Hematopoietic multipotent progenitor cell treated with erythropoietin and hydrocortisone succinate and interleukin-3 and kit ligand, for 15 days (in vitro differentiated cells): ENCODE measurements at regions not wholly inside any gene's neighbourhood (a gene's known extent, or its start where the extent isn't known, plus 50 kb on each side); places are given as distances from the start of the nearest gene placed in this dataset.

Source experiments
- DNase-seq: peaks from one replicate; pipeline ENCODE4 v3.0.0-alpha.2; 2015; ENCODE audit warnings: low spot score

DNA sequence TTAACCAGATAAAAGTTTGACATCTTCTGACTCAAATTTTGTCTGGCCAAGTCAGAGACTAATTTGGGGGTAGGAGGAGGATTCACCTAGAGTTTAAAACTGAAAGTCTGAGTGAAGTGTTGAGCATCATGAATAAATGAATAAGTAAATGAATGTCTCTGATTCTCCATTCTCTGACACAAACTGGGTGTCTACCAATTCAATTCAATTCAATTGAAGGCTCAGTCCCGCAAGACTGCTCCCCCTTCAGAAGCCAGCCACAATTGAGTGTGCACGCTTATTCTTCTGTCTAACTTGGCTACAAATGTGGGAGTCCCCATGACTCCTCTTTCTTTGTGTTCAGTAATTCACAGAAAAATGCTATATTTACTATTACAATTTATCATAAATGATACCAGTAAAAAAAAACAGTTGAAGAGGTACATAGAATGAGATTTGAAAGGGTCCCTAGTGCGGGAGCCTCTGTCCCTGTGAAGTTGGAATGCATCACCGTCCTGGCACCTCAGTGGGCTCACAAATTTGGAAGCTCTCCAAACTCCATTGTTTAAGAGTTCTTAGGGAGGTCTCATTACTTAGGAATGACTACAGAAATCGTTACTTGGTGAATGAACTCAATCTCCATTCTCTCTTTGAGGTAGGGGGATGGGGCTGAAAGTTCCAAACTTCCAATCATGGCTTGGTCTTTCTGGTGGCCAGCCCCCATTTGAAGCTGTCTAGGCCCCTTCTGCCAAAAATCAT is 243.7 kb upstream of the PHYHIPL start:
- DNase-seq, result no peak

DNA sequence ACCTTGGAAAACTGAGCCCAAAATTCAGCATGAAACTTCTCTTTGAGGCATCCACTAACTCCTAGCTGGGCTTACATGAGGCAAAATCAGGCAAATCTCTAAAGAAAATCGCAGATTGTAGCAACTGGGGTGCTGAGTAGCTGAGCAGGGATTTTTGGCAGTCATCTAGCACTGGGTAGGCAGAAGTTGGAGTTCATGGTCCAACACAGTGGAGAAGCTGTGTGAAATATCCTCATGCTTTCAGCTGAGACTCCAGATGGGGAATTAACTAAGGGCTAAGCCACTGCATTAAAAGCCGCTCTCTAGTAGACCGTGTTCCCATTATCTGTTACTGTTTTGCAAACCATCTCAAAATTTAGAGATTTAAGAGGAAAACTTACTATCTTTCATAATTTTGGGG is 240.1 kb upstream of the PHYHIPL start:
- no peak for DNase-seq

DNA sequence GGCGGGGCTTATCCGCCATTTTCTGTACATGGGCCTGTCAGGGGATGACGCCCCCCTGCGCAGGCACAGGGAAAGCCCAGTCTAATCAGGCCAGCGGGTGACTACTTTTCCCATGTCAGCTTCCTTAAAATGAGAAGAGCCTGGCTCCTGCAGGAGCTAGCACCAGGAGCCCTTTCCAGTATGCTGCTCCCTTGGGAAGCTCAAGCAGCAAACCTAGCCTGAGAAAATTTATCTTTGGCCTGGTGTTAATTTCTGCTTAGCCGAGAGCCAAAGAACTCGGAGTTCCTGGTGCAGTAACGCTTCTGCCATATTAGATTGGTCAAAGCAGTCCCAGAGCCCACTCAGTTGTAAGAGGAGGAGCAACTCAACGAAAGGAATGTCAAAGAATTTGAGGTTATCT is 239.0 kb upstream of the PHYHIPL start:
- no peak for DNase-seq

DNA sequence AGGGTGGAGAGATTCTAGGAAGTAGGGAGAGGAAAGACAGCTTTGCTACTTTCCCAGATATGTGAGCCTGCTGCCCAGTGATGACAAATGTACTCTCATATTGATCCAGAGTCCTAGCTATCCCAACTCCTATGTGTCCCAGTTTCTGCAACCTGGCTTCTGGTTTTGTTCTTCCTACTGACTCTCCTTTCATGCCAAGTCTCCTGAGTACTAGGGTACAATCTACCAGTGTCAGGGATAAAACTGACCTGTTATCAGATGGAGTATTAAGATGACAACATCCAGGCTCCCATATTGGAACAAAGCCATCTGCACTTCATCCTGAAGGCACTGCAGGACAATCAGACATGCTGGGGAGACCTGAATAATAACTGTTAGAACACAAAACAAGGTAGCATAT is 233.7 kb upstream of the PHYHIPL start:
- no peak for DNase-seq

DNA sequence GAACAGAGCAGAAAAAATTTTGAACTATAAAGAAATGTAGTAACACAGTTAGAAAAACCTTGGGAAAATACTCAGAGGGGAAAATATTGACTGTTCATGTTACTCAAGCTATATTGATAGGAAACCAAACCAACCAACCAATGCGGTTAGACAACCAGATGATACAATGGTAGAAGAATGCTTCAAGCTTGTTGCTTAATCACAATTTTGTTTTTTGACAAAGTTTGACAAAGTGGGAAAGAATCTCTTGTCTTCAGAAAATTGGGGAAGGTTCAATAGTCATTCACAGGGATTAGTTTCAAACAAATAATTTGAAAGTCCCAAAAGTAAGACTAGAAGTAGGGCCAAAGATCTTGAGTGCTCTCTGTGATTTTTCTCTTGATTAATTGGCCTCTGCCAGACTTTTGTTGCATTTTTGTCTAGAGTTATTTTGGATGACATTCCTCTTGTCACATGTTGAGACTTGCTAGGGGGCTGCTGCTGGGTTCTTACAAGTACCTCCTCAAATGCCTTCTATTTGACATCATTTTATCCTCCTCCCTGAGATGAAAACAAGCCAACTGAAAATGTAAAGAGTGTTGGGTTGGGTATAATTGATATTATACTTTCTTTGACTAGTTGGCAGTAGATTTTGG is 233.1 kb upstream of the PHYHIPL start:
- no peak for DNase-seq

DNA sequence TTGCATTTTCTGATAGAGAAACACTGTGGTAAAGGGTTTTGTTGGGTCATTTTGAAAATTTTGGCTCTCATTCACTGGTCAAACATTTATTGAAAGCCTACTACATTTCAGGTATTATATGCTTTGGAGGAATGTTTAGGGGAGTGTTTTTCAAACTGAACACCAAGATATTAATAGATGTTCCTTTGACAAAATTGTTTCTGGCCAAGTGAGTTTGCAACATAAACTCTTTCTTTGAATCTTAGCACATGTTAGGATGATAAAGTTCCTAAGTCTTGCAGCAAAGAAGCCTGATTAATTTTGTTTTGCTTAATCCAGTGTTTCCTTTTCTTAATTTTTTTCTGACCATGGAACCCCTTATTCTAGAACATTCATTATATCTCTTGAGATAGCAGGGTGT is 232.5 kb upstream of the PHYHIPL start:
- no peak for DNase-seq

DNA sequence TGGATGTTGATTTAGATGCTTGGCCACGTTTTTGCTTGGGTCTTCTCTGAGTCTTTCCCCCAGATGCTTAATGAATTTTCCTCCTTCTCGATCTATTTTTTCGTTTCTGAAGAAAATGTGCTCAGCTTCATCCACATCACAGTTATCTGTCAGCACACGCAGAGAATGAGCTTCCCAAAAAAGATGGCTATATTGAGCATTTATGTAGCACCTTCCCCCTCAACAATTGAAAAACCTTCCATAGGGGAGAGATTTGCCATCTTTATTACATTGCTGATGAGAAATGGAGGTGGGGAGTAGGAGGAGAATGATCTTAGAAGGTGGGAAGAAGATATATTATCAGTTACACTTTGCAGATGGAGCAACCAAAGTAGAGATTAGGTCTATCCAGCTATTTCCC is 228.1 kb upstream of the PHYHIPL start:
- DNase-seq, result no peak

DNA sequence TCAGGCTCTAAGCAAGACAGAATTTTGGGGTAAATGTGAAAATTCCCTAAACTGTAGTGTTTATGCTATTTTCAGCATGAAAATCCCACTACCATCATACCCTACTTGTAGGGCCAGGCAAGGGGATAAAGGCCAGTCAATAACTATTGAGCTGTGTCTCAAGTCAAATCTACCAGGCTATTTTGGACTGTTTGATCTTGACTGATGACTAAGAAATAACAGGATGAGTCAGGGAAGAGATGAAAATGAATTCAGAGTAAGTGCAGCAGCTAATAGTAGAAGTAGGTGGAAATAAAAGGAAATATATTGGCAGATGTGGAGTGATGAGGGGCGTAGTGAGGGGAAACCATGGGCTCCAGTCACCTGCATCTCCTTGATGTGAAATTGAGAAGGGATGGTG is 225.8 kb upstream of the PHYHIPL start:
- no peak for DNase-seq

DNA sequence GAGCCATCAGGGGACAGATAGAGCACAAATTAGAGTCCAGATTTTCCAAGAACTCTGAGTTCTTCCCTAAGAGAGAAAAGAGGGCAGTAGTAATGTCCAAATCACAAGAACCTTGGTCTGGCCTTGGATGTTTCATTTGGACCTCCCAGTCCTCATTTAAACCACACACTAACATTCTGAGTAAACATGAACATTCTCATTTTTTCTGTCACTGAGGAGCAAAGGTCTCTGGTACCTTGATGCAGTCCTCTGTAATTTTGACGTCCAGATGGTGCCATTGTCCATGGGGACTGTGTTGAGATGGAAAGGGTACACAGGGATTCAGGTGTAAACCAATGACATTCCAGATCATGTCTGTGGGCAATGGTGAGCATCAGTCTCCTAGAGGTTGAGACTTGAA is 225.4 kb upstream of the PHYHIPL start:
- no peak for DNase-seq

DNA sequence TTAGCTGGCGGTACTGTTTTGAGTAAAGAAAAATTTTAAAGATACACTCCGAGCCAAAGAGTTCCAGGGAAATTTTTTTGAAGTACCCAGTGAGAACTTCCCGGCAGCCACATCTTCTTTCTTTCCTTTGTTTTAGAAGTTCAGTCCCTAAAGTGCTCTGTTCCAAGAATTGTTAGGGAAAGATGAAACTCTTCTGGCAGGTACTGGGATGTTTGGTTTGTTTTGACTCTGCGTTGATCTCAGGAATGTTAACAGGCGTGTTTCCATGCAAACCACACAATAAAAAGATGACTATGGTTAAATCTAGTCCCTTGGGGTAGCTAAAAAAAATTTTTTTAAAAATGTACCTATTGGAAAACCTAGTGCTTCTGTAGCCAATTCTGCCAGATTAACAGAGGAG is 224.7 kb upstream of the PHYHIPL start:
- no peak for DNase-seq

DNA sequence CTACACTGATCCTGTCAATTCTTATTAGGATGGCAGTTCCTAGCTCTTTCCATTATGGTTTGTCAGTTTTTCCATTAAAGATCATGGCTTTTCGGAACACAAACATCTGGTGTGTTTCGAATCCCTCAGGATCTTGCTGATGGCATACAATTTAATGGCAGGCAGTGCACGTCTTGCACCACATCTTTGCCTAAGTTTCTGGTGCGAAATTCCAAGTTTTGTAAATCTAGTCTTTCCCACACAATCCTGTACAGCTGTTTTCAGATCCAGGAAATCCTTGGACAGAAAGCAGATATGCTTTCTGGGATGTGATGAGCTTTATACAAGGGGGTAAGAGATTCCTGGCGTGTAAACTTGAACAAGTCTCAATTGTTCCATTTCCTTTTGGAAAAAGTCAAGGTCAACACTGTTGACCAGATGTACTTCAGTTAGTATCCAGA is 224.3 kb upstream of the PHYHIPL start:
- no peak for DNase-seq

DNA sequence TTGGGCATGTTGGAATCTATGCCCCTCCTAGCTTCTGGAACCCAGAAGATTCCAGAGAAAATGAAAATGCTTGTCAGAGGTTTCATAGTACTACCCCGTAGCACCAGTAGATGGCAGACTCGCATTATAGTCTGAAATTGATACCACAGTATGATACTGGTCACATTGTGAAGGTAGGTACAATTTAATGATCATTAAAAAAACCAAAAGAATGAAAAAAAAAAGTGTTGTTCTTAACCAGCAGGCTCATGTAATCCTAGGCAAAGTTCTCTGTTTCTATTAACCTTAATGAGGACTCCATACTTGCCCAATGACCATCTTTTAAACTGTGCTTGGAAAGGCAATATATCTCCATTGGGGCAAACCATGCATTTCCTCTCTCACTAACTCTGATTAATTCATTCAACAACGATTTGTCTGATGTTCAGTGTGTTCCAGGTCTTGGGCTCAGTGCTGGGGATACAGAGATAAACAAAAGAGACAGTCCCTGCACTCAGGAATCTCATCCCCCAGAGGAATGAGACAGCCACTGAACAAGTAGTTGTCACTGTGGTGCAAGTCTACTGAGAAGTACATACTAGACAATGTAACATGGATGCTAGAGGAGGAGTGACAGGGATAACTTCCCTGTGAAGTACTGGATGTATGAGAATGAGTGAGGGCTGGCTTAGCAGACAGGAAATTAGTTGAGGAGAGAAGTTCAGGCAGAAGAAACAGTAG is 223.5 kb upstream of the PHYHIPL start:
- DNase-seq, result peak; percentile 3

DNA sequence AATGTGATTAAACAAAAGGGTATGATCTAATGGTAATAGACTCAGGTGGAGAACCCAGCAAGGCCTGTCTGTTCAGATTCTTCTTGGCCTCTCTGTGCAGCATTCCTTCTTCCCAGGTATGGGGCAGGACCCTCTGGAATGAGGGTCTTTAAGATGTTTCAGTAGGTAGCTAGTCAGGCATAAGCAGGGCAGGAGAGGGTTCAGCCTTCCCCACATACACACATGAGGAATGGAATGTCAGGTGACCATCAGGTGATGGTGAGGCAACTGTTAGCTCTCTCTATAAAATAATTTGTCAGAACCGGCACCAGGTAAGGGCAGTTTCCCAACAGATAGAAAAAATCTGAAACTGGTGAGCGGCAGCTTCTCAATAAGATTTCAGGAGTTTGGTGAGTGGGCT is 222.3 kb upstream of the PHYHIPL start:
- no peak for DNase-seq

DNA sequence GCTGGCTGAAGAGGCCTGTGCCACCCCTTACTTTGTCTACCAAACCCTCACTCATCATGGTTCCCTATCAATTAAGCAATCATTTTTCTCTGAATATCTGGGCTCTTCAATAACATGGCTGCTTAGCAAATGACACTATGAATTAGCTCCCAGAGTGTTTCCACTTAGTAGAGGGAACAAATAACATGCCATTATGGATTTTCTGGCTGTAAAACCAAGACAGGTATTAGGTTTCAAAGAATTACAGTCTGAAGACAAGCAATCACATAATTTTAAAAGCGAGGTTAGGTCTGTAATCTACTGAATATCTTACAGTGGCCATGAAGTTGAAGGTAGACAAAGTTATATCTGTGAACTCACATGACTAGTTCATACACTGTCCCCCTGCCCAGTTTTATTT is 220.8 kb upstream of the PHYHIPL start:
- DNase-seq, result no peak

DNA sequence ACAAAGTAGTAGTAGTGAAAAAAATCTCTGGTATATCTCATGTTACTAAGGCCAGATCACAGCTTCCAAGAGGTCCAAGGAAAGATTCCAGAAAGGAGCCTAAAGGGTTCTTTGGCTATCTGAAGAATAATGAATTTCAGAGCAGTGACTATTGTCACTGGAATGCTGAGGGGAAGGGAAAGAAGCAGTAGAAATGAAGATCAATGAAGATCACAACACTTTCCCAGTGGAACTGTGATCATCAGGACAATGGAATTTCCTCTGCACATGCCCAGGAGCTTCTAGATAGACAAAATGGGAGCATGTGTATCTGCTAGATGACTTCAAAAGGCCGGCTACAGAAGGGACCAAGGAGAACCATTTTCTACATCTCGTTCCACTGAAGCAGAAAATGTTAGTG is 219.5 kb upstream of the PHYHIPL start:
- DNase-seq, result no peak

DNA sequence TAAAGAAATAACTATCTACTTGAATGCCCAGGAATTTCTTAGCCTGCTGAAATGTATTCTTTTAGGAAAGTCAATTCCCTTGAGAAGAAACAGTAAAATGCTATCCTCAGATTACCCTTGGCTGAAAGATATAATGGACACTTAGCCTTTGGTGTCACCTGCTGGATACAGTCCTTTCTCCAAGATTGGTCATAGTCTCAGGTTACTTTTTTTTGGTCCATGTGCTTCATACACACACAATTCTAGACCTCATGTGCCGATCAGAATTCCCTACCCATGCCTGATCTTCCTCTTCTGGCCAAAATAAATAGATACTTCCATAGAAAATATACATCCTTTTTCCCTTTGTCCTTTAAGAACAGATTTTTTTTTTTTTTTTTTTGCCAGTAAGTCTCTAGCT is 218.9 kb upstream of the PHYHIPL start:
- no peak for DNase-seq

DNA sequence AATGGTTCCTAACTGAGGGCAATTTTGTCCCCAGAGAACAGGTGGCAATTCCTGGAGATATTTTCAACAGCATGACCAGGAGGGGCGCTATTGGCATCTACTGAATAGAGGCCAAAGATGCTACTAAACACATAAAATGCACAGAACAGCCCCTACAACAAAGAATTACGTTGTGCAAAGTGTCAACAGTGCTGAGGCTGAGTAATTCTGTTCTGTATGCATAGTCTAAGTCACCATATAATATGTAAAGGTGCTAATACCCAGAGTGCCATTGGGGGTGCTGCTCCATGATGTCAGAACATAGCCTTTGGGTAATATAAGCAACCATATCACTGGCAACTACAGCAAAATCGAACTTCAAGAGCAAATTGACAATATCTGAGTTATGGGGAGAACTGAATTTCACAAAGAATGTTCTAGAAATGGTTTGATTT is 213.3 kb upstream of the PHYHIPL start:
- DNase-seq, result no peak

DNA sequence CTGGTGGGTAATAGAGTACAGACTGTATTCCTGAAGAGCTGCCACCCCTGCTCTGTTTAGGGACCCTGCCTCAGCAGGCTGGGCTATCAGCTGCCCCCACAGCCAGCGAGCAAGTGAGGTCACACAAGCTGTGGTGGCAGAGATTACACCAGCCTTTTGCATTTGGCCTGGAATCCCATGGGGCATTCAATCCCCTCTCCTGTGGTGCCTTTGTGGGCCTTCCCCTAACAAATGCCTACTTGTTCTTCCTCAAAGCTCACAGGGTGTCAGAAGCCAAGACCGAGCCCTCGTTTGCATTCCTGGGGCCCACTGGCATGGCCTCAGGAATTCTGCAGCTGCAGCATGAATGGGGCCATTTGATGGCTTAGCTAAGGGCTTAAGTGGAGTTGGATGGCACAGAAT is 212.7 kb upstream of the PHYHIPL start:
- DNase-seq, result no peak

DNA sequence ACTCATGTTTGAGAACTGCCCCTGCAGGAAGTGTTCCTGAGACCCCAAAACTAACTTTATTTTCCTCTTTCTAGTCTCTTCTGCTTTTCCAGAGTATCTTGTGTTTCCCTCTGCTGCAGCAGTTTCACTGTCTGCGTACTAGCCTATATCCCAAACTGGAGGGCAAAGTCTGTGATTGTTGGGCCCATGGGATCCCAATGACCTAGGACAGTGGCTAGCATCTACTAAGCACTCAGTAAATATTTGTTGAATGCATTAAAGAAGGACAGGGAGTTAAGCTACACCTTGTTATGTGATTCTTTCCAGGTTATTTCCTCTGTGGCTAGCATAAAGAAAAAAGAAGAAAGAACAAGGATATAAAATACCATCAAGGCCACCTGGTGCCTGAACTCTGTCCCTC is 210.6 kb upstream of the PHYHIPL start:
- no peak for DNase-seq

DNA sequence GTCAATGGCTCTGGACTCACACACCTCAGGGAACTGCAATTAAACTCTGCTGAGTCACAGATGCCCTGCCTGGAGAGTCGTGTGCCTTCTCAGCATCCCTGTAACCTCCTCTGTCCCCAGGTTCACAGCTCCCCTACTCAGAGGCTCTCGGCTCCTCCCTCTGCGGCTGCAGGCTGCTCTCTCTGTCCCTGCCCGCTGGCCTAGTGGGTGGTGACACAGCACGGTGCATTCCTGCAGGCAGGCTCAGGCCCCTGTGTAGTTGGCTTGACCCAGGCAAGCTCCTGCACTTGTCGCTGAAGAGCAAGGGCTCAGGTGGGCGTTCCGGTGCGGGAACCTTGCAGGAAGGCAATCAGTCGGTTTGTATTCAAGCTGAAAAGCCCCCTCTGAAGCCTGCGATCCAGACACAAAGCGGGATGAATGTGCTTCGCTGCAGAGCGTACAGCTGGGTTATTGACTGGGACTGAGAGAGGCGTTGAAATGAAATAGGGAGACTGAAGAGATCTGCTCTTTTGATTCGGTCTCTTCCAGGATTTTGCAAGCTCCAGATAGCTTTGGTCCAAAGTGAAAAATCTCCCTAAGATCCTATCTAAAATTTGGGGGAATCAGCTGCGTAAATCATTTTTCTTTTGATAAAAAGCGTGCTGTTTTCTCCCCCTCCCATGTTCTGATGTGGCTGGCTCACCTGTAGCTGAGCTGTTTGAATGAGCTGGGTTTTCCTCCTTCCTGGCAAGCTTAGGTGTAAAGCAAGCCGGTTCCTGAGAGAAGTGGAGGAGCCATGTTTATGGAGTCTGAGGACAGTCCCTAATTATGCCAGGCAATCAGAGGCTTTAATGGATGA is 208.7 kb upstream of the PHYHIPL start:
- no peak for DNase-seq

DNA sequence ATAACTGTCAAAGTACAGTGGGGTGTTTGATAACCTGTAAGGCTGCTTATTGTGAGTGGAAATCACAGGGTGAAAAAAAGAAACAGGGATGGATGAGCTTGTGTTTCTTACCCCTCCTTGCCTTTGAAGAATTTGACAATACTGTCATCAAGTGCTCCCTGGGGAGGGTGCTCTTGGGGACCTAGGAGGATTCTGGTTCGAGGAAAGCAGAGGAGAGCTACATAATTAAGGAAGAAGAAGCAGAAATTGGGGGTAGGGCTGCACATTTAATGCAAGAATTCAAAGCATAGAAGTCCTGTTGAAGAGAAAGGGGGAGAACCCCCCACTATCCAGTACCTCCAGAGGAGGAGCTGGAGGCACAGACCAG is 208.1 kb upstream of the PHYHIPL start:
- no peak for DNase-seq

DNA sequence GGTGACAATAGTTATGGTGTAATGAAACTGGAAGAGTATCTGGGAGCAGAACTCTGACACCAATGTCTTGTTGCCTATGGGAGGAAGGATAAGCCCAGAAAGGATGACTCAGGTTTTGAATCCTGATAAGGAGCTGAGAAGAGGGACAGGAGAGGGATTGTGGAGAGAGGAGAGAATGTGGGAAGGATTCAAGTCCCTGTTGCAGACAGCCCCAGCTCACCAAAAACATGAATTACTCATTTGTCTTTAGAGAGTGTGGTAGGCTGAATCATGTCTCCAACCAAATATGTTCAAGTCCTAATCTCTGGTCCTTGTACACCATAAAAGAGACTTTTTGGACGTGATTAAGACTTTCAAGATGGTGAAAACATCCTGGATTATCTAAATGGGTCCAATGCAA is 206.9 kb upstream of the PHYHIPL start:
- no peak for DNase-seq
